H1 (cell line): ENCODE measurements at regions not wholly inside any gene's neighbourhood (a gene's known extent, or its start where the extent isn't known, plus 50 kb on each side); places are given as distances from the start of the nearest gene placed in this dataset.

Experiments used
- CTCF ChIA-PET: fragments of 300-600 bp; sonication (Branson Sonifier 250); formaldehyde crosslinking; loops from one replicate; lab custom pipeline; 2021; ENCODE audit not compliant: partially characterized antibody; lab: Charles Lee
- POLR2A ChIA-PET: fragments of 300-600 bp; sonication (Branson Sonifier 250); formaldehyde crosslinking; loops from one replicate; lab custom pipeline; 2021; ENCODE audit warnings: inconsistent platforms; ENCODE audit not compliant: partially characterized antibody; lab: Charles Lee
- DNase-seq, 2 experiments: peaks; one replicate each; pipeline versions ENCODE4 v3.0.0 to v3.0.0-alpha.2; 2010 to 2022; ENCODE audit warnings: low spot score in 2 of 2, low read depth in 1 of 2, mixed read lengths in 1 of 2
- FAIRE-seq: peaks from 2 replicates; lab custom pipeline; 2011; peaks lifted over from hg19 to GRCh38; lab: Jason Lieb, UNC
- H2AFZ ChIP-seq: 2 replicates; pipeline ENCODE4 v1.8.1; 2012; ENCODE audit warnings: low read length, inconsistent platforms
- H2AK5ac ChIP-seq: 2 replicates; pipeline ENCODE4 v1.6.1; 2013; ENCODE audit warnings: low read depth, low read length
- H2BK120ac ChIP-seq: replicated peaks from 2 replicates; pipeline ENCODE3; 2013; ENCODE audit warnings: low read depth, low read length, inconsistent platforms
- H2BK12ac ChIP-seq: 2 replicates; pipeline ENCODE4 v1.6.1; 2013; ENCODE audit warnings: low read depth, low read length
- H2BK15ac ChIP-seq: 2 replicates; pipeline ENCODE4 v1.6.1; 2013; ENCODE audit warnings: low read length
- H2BK20ac ChIP-seq: 2 replicates; pipeline ENCODE4 v1.6.1; 2013; ENCODE audit warnings: low read length
- H2BK5ac ChIP-seq: 2 replicates; pipeline ENCODE4 v1.6.1; 2013; ENCODE audit warnings: low read depth, low read length
- H3K14ac ChIP-seq: 2 replicates; pipeline ENCODE4 v1.6.1; 2013; ENCODE audit warnings: inconsistent platforms; ENCODE audit not compliant: insufficient read length
- H3K18ac ChIP-seq: 2 replicates; pipeline ENCODE4 v1.6.1; 2013; ENCODE audit warnings: low read length; ENCODE audit errors: extremely low read depth
- H3K23ac ChIP-seq: 2 replicates; pipeline ENCODE4 v1.6.1; 2013; ENCODE audit warnings: inconsistent platforms; ENCODE audit not compliant: insufficient read length
- H3K23me2 ChIP-seq: 2 replicates; pipeline ENCODE4 v1.6.1; 2013; ENCODE audit warnings: low read depth, low read length
- H3K27ac ChIP-seq: 2 replicates; pipeline ENCODE4 v1.6.1; 2011; ENCODE audit warnings: low read depth, low read length, inconsistent platforms
- H3K27me3 ChIP-seq, 4 experiments: replicated peaks in 1 of 4; 1 replicate in 1 of 4; 2 replicates in 3 of 4; pipeline versions ENCODE4 v1.6.1 to v1.8.1; 2011 to 2013; ENCODE audit warnings: low read length in 3 of 4, mild to moderate bottlenecking in 3 of 4, inconsistent platforms in 2 of 4, mixed read lengths in 2 of 4, moderate library complexity in 1 of 4; ENCODE audit not compliant: control insufficient read depth in 3 of 4, insufficient read depth in 3 of 4; ENCODE audit errors: extremely low read depth in 1 of 4
- H3K36me3 ChIP-seq, 4 experiments: 2 replicates each; pipeline versions ENCODE4 v1.6.1 to v1.8.1; 2011 to 2013; ENCODE audit warnings: mild to moderate bottlenecking in 4 of 4, low read length in 3 of 4, moderate library complexity in 2 of 4, control low read depth in 1 of 4, inconsistent platforms in 1 of 4; ENCODE audit not compliant: insufficient read depth in 4 of 4, control insufficient read depth in 2 of 4
- H3K4ac ChIP-seq: replicated peaks from 2 replicates; pipeline ENCODE3; 2013; ENCODE audit warnings: low read length, low read depth, mixed read lengths, inconsistent platforms; ENCODE audit not compliant: insufficient read length
- H3K4me1 ChIP-seq, 4 experiments: replicated peaks in 1 of 4; 1 replicate in 1 of 4; 2 replicates in 3 of 4; pipeline versions ENCODE4 v1.6.1 to v1.8.1; 2011 to 2013; ENCODE audit warnings: low read length in 3 of 4, inconsistent platforms in 2 of 4, mixed read lengths in 1 of 4; ENCODE audit not compliant: insufficient read depth in 4 of 4, control insufficient read depth in 3 of 4
- H3K4me2 ChIP-seq, 2 experiments: 2 replicates each; pipeline versions ENCODE4 v1.6.1 to v1.8.1; 2011 to 2013; ENCODE audit warnings: low read depth in 2 of 2, low read length in 2 of 2, control low read depth in 1 of 2, inconsistent platforms in 1 of 2, mild to moderate bottlenecking in 1 of 2; ENCODE audit not compliant: insufficient read depth in 1 of 2
- H3K4me3 ChIP-seq, 4 experiments: fragments of 200-600, 300-600 bp in 1 of 4; sonication (generic), shearing (Covaris generic), sonication (Bioruptor Twin) in 1 of 4; 2 replicates each; pipeline versions ENCODE4 v1.5.1 to v1.8.1; 2011 to 2016; ENCODE audit warnings: low read length in 4 of 4, low read depth in 3 of 4, control low read depth in 2 of 4, inconsistent platforms in 2 of 4, mild to moderate bottlenecking in 2 of 4, mixed read lengths in 1 of 4, moderate library complexity in 1 of 4; ENCODE audit not compliant: insufficient read depth in 2 of 4; ENCODE audit errors: extremely low read depth in 1 of 4
- H3K56ac ChIP-seq: replicated peaks from 2 replicates; pipeline ENCODE3; 2013; ENCODE audit warnings: low read depth, mild to moderate bottlenecking, mixed read lengths, low read length, inconsistent platforms; ENCODE audit not compliant: insufficient read length
- H3K79me1 ChIP-seq: 2 replicates; pipeline ENCODE4 v1.6.1; 2013; ENCODE audit warnings: low read depth, low read length, control low read depth
- H3K79me2 ChIP-seq, 2 experiments: 2 replicates each; pipeline versions ENCODE4 v1.6.1 to v1.8.1; 2012 to 2013; ENCODE audit warnings: low read length in 2 of 2, mild to moderate bottlenecking in 2 of 2, inconsistent platforms in 1 of 2; ENCODE audit not compliant: insufficient read depth in 2 of 2, control insufficient read depth in 1 of 2
- H3K9ac ChIP-seq, 4 experiments: replicated peaks in 1 of 4; 1 replicate in 1 of 4; 2 replicates in 3 of 4; pipeline versions ENCODE4 v1.6.1 to v1.8.1; 2011 to 2013; ENCODE audit warnings: low read depth in 3 of 4, low read length in 3 of 4, control low read depth in 2 of 4, mild to moderate bottlenecking in 2 of 4, moderate library complexity in 2 of 4, inconsistent platforms in 1 of 4; ENCODE audit errors: extremely low read depth in 1 of 4
- H3K9me3 ChIP-seq, 2 experiments: 2 replicates each; pipeline versions ENCODE4 v1.6.1 to v1.8.1; 2012 to 2013; ENCODE audit warnings: mild to moderate bottlenecking in 2 of 2, moderate library complexity in 2 of 2, control low read depth in 1 of 2, inconsistent platforms in 1 of 2, low read depth in 1 of 2, low read length in 1 of 2, mixed read lengths in 1 of 2; ENCODE audit not compliant: insufficient read depth in 2 of 2
- H4K20me1 ChIP-seq, 2 experiments: replicated peaks in 1 of 2; 2 replicates each; pipeline versions ENCODE3 to v1.8.1; 2011 to 2013; ENCODE audit warnings: inconsistent platforms in 2 of 2, low read length in 2 of 2, mild to moderate bottlenecking in 1 of 2; ENCODE audit not compliant: insufficient read depth in 2 of 2, control insufficient read depth in 1 of 2
- H4K5ac ChIP-seq: 2 replicates; pipeline ENCODE4 v1.6.1; 2013; ENCODE audit warnings: low read length, low read depth, mixed read lengths, inconsistent platforms; ENCODE audit not compliant: insufficient read length
- H4K8ac ChIP-seq: 2 replicates; pipeline ENCODE4 v1.8.0; 2013; ENCODE audit warnings: mild to moderate bottlenecking, moderate library complexity, low read length, inconsistent platforms; ENCODE audit not compliant: insufficient read depth; ENCODE audit errors: extremely low read depth
- H4K91ac ChIP-seq: replicated peaks from 2 replicates; pipeline ENCODE3; 2013; ENCODE audit warnings: low read length, mixed read lengths, inconsistent platforms; ENCODE audit not compliant: insufficient read length
- BCL11A ChIP-seq, 2 experiments: IDR thresholded peaks; one replicate each; pipeline ENCODE4 v1.6.1; 2011; ENCODE audit warnings: low read depth in 2 of 2, low read length in 2 of 2, mild to moderate bottlenecking in 2 of 2
- CBX5 ChIP-seq: fragments of 300-800, 300-1000 bp; sonication (generic); IDR thresholded peaks from 2 replicates; pipeline ENCODE4 v1.7.1; 2016; ENCODE audit warnings: antibody characterized with exemption, low read length, low read depth
- CHD1 ChIP-seq: IDR thresholded peaks from 2 replicates; pipeline ENCODE4 v1.6.1; 2012; ENCODE audit warnings: low read depth, low read length, improper control_type of control experiment
- RXRA ChIP-seq: IDR thresholded peaks from 2 replicates; pipeline ENCODE4 v1.6.1; 2011; ENCODE audit warnings: low read depth, mild to moderate bottlenecking, low read length, moderate library complexity; ENCODE audit not compliant: insufficient read depth
- TAF1 ChIP-seq: IDR thresholded peaks from 2 replicates; pipeline ENCODE4 v1.6.1; 2011; ENCODE audit warnings: mild to moderate bottlenecking, low read depth, low read length
- TEAD4 ChIP-seq: IDR thresholded peaks from 2 replicates; pipeline ENCODE4 v1.6.1; 2012; ENCODE audit warnings: low read depth, low read length, inconsistent platforms, mixed read lengths
- YY1 ChIP-seq: IDR thresholded peaks from 2 replicates; pipeline ENCODE4 v1.6.1; 2011; ENCODE audit warnings: low read depth, mild to moderate bottlenecking, low read length
- WGBS, 2 experiments: shearing (Covaris generic) in 1 of 2; methylation state at CpG; one replicate each; pipeline versions ENCODE4 v1.1.6 to v1.1.7; 2013 to 2015; ENCODE audit warnings: low lambda C conversion rate in 2 of 2, mixed read lengths in 2 of 2, inconsistent platforms in 1 of 2, low coverage in 1 of 2, missing lambda C conversion rate in 1 of 2; ENCODE audit not compliant: insufficient replicate concordance in 2 of 2, insufficient coverage in 1 of 2, insufficient read length in 1 of 2; ENCODE audit errors: extremely low coverage in 1 of 2, missing lambda C conversion rate in 1 of 2; 5-methylcytosine and 5-hydroxymethylcytosine counted together
- TF ChIP-seq, protein P1 (sequence below): IDR thresholded peaks from 2 replicates; pipeline ENCODE4 v1.6.1; 2012; ENCODE audit warnings: inconsistent platforms
- TF ChIP-seq, protein P2 (sequence below): IDR thresholded peaks from 2 replicates; pipeline ENCODE4 v1.6.1; 2011; ENCODE audit warnings: low read length, improper control_type of control experiment

DNA sequence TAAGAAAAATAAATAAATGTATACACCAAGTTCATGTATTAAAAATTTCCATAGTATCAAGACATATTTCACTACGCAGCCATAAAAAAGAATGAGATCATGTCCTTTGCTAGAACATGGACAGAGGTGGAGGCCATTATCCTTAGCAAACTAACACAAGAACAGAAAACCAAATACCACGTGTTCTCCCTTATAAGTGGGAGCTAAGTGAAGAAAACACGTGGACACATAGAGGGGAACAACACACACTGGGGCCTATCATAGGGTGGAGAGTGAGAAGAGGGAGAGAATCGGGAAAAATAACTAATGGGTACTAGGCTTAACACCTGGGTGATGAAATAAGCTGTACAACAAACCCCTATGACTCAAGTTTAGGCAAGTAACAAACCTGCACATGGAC is 552.4 kb upstream of the PBX1 start:
- DNase-seq (no peak), FAIRE-seq (no peak)
- H4K8ac ChIP-seq = no peak overlapping the region
- ChIA-PET POLR2A (no interaction called here), CTCF (no interaction called here)
- H3K9ac ChIP-seq = no peak overlapping the region
- no peaks in the 10 kb centered on the region for H4K20me1 ChIP-seq
- no peak overlapping the region; the same call in 1 of the 2 replicates for H2AFZ ChIP-seq
- no peak overlapping the region for H2BK5ac ChIP-seq
- H3K9me3 ChIP-seq = peaks cover 0 to 10% of the 10 kb centered on the region in 2 experiments; a peak in 2 of 4 replicates
- no peak overlapping the region for H3K4ac ChIP-seq
- no peaks in the 10 kb centered on the region for H3K79me2 ChIP-seq
- no peak overlapping the region for H4K5ac ChIP-seq
- no peaks in the 10 kb centered on the region for H3K23me2 ChIP-seq
- no peak overlapping the region for H3K56ac ChIP-seq
- H3K27me3 ChIP-seq = no peaks in the 10 kb centered on the region
- H2AK5ac ChIP-seq = no peak overlapping the region
- H3K18ac ChIP-seq = no peak overlapping the region
- no peak overlapping the region for H2BK12ac ChIP-seq
- no peak overlapping the region for H3K23ac ChIP-seq
- H3K4me2 ChIP-seq = no peak overlapping the region
- H3K79me1 ChIP-seq = no peaks in the 10 kb centered on the region
- H3K27ac ChIP-seq = no peak overlapping the region
- no peak overlapping the region for H2BK120ac ChIP-seq
- 98% methylated on average over 4 of the region's 4 CpGs; no CpG with 5 or more reads in 1 of the 2 experiments for WGBS, 2 experiments
- H3K4me3 ChIP-seq = no peak overlapping the region
- H2BK15ac ChIP-seq = no peak overlapping the region
- no peak overlapping the region for H2BK20ac ChIP-seq
- H3K14ac ChIP-seq = no peak overlapping the region
- no peak overlapping the region for H4K91ac ChIP-seq
- H3K4me1 ChIP-seq = no peaks in the 10 kb centered on the region
- no peaks in the 10 kb centered on the region for H3K36me3 ChIP-seq
- TF ChIP-seq YY1 (no peak), CHD1 (no peak), TAF1 (no peak), BCL11A (IDR thresholded peaks at IDR 0.05; ENCODE audit: low read depth in 2 of 2, low read length in 2 of 2) (no peak), TEAD4 (no peak), CBX5 (no peak), RXRA (no peak)
- TF ChIP-seq, protein P1, sequence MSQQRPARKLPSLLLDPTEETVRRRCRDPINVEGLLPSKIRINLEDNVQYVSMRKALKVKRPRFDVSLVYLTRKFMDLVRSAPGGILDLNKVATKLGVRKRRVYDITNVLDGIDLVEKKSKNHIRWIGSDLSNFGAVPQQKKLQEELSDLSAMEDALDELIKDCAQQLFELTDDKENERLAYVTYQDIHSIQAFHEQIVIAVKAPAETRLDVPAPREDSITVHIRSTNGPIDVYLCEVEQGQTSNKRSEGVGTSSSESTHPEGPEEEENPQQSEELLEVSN = no peak
- TF ChIP-seq, protein P2, sequence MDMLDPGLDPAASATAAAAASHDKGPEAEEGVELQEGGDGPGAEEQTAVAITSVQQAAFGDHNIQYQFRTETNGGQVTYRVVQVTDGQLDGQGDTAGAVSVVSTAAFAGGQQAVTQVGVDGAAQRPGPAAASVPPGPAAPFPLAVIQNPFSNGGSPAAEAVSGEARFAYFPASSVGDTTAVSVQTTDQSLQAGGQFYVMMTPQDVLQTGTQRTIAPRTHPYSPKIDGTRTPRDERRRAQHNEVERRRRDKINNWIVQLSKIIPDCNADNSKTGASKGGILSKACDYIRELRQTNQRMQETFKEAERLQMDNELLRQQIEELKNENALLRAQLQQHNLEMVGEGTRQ = no peak
